ENCODE measurements at regions not wholly inside any gene's neighbourhood (a gene's known extent, or its start where the extent isn't known, plus 50 kb on each side); places are given as distances from the start of the nearest gene placed in this dataset.
"Not testable (repeated sequence)": the region's sequence is repeated elsewhere in the genome, so short reads cannot be mapped to it uniquely, and the experiment has no call there.

DNA sequence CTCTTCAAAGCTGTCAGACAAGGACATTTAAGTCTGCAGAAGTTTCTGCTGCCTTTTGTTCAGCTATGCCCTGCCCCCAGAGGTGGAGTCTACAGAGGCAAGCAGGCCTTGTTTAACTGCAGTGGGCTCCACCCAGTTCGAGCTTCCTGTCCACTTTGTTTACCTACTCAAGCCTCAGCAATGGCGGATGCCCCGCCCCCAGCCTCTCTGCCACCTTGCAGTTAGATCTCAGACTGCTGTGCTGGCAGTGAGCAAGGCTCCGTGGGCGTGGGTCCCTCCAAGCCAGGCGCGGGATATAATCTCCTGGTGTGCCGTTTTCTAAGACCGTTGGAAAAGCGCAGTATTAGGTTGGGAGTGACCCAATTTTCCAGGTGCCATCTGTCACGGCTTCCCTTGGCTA is 144.5 kb upstream of the GOT2 start:
- TF ChIP-seq HOXB13 (CRISPR knock-in tag; IDR thresholded peaks at IDR 0.05; ENCODE audit: low read depth); EP300 (IDR thresholded peaks at IDR 0.05); POLR2A (IDR thresholded peaks at IDR 0.05; ENCODE audit: low read length); ZNF302 (CRISPR knock-in tag; IDR thresholded peaks at IDR 0.05); REST (IDR thresholded peaks at IDR 0.05); RAD21 (conservative IDR thresholded peaks at IDR 0.05 in 1 of 2, IDR thresholded peaks at IDR 0.05 in 1 of 2): not testable (repeated sequence)
- TF ChIP-seq, protein P1, sequence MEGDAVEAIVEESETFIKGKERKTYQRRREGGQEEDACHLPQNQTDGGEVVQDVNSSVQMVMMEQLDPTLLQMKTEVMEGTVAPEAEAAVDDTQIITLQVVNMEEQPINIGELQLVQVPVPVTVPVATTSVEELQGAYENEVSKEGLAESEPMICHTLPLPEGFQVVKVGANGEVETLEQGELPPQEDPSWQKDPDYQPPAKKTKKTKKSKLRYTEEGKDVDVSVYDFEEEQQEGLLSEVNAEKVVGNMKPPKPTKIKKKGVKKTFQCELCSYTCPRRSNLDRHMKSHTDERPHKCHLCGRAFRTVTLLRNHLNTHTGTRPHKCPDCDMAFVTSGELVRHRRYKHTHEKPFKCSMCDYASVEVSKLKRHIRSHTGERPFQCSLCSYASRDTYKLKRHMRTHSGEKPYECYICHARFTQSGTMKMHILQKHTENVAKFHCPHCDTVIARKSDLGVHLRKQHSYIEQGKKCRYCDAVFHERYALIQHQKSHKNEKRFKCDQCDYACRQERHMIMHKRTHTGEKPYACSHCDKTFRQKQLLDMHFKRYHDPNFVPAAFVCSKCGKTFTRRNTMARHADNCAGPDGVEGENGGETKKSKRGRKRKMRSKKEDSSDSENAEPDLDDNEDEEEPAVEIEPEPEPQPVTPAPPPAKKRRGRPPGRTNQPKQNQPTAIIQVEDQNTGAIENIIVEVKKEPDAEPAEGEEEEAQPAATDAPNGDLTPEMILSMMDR (IDR thresholded peaks at IDR 0.05): not testable (repeated sequence)
- TF ChIP-seq, protein P2, sequence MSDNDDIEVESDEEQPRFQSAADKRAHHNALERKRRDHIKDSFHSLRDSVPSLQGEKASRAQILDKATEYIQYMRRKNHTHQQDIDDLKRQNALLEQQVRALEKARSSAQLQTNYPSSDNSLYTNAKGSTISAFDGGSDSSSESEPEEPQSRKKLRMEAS (IDR thresholded peaks at IDR 0.05): not testable (repeated sequence)
- TF ChIP-seq, protein P3, sequence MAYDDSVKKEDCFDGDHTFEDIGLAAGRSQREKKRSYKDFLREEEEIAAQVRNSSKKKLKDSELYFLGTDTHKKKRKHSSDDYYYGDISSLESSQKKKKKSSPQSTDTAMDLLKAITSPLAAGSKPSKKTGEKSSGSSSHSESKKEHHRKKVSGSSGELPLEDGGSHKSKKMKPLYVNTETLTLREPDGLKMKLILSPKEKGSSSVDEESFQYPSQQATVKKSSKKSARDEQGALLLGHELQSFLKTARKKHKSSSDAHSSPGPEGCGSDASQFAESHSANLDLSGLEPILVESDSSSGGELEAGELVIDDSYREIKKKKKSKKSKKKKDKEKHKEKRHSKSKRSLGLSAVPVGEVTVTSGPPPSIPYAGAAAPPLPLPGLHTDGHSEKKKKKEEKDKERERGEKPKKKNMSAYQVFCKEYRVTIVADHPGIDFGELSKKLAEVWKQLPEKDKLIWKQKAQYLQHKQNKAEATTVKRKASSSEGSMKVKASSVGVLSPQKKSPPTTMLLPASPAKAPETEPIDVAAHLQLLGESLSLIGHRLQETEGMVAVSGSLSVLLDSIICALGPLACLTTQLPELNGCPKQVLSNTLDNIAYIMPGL (CRISPR knock-in tag; IDR thresholded peaks at IDR 0.05; ENCODE audit: borderline replicate concordance): not testable (repeated sequence)
- TF ChIP-seq, protein P4, sequence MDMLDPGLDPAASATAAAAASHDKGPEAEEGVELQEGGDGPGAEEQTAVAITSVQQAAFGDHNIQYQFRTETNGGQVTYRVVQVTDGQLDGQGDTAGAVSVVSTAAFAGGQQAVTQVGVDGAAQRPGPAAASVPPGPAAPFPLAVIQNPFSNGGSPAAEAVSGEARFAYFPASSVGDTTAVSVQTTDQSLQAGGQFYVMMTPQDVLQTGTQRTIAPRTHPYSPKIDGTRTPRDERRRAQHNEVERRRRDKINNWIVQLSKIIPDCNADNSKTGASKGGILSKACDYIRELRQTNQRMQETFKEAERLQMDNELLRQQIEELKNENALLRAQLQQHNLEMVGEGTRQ (IDR thresholded peaks at IDR 0.05): not testable (repeated sequence)
- TF ChIP-seq, protein P5, sequence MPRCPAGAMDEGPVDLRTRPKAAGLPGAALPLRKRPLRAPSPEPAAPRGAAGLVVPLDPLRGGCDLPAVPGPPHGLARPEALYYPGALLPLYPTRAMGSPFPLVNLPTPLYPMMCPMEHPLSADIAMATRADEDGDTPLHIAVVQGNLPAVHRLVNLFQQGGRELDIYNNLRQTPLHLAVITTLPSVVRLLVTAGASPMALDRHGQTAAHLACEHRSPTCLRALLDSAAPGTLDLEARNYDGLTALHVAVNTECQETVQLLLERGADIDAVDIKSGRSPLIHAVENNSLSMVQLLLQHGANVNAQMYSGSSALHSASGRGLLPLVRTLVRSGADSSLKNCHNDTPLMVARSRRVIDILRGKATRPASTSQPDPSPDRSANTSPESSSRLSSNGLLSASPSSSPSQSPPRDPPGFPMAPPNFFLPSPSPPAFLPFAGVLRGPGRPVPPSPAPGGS (IDR thresholded peaks at IDR 0.05): not testable (repeated sequence)
- TF ChIP-seq, protein P6, sequence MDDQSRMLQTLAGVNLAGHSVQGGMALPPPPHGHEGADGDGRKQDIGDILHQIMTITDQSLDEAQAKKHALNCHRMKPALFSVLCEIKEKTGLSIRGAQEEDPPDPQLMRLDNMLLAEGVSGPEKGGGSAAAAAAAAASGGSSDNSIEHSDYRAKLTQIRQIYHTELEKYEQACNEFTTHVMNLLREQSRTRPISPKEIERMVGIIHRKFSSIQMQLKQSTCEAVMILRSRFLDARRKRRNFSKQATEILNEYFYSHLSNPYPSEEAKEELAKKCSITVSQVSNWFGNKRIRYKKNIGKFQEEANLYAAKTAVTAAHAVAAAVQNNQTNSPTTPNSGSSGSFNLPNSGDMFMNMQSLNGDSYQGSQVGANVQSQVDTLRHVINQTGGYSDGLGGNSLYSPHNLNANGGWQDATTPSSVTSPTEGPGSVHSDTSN (IDR thresholded peaks at IDR 0.05): not testable (repeated sequence)
